Thyroid gland (tissue), 4 donors: ENCODE measurements at regions not wholly inside any gene's neighbourhood (a gene's known extent, or its start where the extent isn't known, plus 50 kb on each side); places are given as distances from the start of the nearest gene placed in this dataset.

Source experiments
- DNase-seq, 2 donors: peaks; one replicate each; pipeline ENCODE4 v3.0.0-alpha.2; 2019
- H3K27ac ChIP-seq, 3 donors: fragments of 200-600 bp; sonication (generic); 1 replicate in 2 of 3; 2 replicates in 1 of 3; pipeline ENCODE4 v1.5.1; 2016 to 2019; ENCODE audit warnings: mild to moderate bottlenecking in 1 of 3, moderate library complexity in 1 of 3
- H3K27me3 ChIP-seq: fragments of 200-600 bp; sonication (generic); one replicate; pipeline ENCODE4 v1.5.1; 2019
- H3K36me3 ChIP-seq, 2 donors: fragments of 200-600 bp; sonication (generic); one replicate each; pipeline ENCODE4 v1.5.1; 2016 to 2019
- H3K4me1 ChIP-seq, 2 donors: fragments of 200-600 bp; sonication (generic); one replicate each; pipeline ENCODE4 v1.5.1; 2017 to 2019
- H3K4me3 ChIP-seq, 3 donors: fragments of 200-600 bp; sonication (generic); replicated peaks in 1 of 3; 1 replicate in 2 of 3; 2 replicates in 1 of 3; pipeline ENCODE4 v1.5.1; 2016; ENCODE audit warnings: mild to moderate bottlenecking in 1 of 3
- H3K9me3 ChIP-seq: fragments of 200-600 bp; sonication (generic); one replicate; pipeline ENCODE4 v1.5.1; 2017
- POLR2A ChIP-seq, 2 donors: fragments of 450-650 bp; IDR thresholded peaks; one replicate each; pipeline ENCODE4 v1.6.1; 2017; ENCODE audit warnings: antibody characterized with exemption in 2 of 2, mild to moderate bottlenecking in 2 of 2, moderate library complexity in 1 of 2
- WGBS, 2 donors: methylation state at CpG; one replicate each; pipeline ENCODE4 v1.1.5; 2017; 5-methylcytosine and 5-hydroxymethylcytosine counted together
- intact Hi-C: fragments of 100-400 bp; cut with DNase I; formaldehyde crosslinking; loops from one replicate; pipeline ENCODE4 v1.15.1; 2023
- TF ChIP-seq, protein P1 (sequence below), 6 experiments: fragments of 200-600 bp in 3 of 6; fragments of 450-650 bp in 3 of 6; sonication (generic) in 3 of 6; IDR thresholded peaks; one replicate each; pipeline ENCODE4 v1.5.1; 2016 to 2019; ENCODE audit warnings: antibody characterized with exemption in 6 of 6, mild to moderate bottlenecking in 2 of 6, inconsistent platforms in 1 of 6, moderate library complexity in 1 of 6

DNA sequence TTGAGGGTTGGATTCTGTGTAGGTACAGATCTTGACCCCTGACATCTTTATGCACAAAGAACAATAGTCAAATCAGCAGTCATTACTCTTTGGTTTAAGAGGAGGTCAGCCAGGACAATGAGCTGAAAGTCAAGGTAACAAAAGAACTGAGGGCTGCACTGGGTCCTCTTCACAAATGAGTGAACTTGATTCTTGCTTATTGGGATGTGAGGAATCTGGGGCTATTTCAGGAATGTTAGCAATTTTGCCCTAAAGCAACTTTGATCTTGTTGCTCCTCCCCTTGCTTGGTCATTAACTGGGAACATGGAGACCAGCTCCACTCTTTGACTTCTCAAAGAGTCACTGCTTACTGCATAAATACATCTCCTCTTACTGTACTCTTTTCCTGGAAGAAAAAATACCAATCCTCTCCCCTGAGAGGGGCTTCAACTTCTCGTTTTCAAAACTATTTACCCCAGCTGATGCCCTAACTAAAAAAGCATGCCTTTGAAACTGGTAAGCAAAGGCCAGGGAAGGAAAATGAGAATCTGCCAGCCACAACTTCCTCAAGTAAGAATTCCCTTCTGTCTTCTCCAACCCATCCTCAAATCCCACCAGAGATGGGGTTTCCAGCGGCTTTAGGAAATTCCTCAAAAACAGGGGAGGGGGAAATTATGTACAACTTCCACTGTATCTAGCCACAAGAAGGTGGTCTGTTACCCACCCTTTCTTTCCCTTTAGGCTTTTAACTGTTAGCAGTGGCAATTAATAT lies 368.3 kb downstream of the ENC1 start:
- H3K36me3 ChIP-seq = no peaks in the 10 kb centered on the region
- no peaks in the 10 kb centered on the region for H3K9me3 ChIP-seq
- peaks cover 13 to 27% of the 10 kb centered on the region in 2 donors for H3K4me1 ChIP-seq
- peak overlapping the region; percentile 79 to 93 (median 79) for H3K27ac ChIP-seq
- no peaks in the 10 kb centered on the region for H3K27me3 ChIP-seq
- H3K4me3 ChIP-seq = no peak overlapping the region
- intact Hi-C loops = no loop called here
- DNase-seq = peak; percentile 49 to 54
- WGBS, 2 donors = 57 to 68% methylated on average over 2 of the region's 2 CpGs
- peak in 1 of 2 donors; percentile 32 for TF ChIP-seq POLR2A (IDR thresholded peaks at IDR 0.05)
- TF ChIP-seq, protein P1, sequence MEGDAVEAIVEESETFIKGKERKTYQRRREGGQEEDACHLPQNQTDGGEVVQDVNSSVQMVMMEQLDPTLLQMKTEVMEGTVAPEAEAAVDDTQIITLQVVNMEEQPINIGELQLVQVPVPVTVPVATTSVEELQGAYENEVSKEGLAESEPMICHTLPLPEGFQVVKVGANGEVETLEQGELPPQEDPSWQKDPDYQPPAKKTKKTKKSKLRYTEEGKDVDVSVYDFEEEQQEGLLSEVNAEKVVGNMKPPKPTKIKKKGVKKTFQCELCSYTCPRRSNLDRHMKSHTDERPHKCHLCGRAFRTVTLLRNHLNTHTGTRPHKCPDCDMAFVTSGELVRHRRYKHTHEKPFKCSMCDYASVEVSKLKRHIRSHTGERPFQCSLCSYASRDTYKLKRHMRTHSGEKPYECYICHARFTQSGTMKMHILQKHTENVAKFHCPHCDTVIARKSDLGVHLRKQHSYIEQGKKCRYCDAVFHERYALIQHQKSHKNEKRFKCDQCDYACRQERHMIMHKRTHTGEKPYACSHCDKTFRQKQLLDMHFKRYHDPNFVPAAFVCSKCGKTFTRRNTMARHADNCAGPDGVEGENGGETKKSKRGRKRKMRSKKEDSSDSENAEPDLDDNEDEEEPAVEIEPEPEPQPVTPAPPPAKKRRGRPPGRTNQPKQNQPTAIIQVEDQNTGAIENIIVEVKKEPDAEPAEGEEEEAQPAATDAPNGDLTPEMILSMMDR (IDR thresholded peaks at IDR 0.05) = no peak

DNA sequence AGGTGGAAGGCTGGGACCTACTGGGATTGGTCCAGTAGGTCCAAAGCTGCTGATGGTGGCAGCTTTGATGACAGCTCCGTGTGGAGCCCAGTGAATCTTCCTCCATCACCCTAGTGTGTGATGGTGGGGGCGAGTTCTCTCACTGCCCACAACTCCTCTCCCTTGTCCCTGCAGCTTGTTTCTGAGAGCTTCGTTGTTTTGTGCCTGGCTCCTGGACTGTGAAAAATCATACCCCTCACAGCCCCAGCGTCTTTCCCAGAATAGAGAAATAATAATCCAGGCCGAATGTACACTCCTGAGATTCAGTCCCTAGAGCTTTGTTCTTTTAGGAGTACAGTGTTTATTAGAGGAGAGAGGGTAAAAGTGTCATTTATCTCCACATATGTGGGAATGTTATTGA lies 372.2 kb downstream of the ENC1 start:
- no peak overlapping the region for H3K27ac ChIP-seq
- no peaks in the 10 kb centered on the region for H3K36me3 ChIP-seq
- 84 to 93% methylated on average over 5 of the region's 5 CpGs for WGBS, 2 donors
- H3K4me3 ChIP-seq = no peak overlapping the region
- intact Hi-C loops = no loop called here
- peaks cover 13 to 25% of the 10 kb centered on the region in 2 donors for H3K4me1 ChIP-seq
- TF ChIP-seq POLR2A (IDR thresholded peaks at IDR 0.05) = no peak
- TF ChIP-seq, protein P1 (IDR thresholded peaks at IDR 0.05) = no peak
- no peaks in the 10 kb centered on the region for H3K27me3 ChIP-seq
- DNase-seq = no peak
- no peaks in the 10 kb centered on the region for H3K9me3 ChIP-seq

DNA sequence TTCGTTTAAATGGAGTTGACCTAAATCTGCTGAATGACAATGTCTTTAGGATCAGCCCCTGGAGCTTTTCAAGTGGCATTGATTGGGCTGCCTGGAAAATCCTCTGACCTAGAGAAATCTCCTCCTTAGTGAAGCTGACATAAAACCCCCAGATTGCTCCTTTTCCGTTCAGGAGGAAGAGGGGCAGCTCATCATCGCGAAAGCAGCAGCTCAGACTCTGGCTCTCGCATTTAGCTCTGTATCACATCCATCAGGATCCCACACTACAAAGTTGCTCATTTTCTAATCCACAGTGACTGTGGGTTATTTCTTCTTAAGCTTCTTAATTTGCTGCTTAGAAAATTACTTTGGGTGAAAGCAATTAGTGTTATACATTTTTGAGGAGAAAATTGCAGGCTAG lies 373.7 kb downstream of the ENC1 start:
- 94 to 95% methylated on average over 5 of the region's 5 CpGs for WGBS, 2 donors
- H3K27me3 ChIP-seq = no peaks in the 10 kb centered on the region
- no peak for DNase-seq
- no peaks in the 10 kb centered on the region for H3K9me3 ChIP-seq
- no peaks in the 10 kb centered on the region for H3K36me3 ChIP-seq
- H3K27ac ChIP-seq = no peak overlapping the region
- H3K4me1 ChIP-seq = peaks cover 6 to 10% of the 10 kb centered on the region in 2 donors
- intact Hi-C loops = no loop called here
- TF ChIP-seq, protein P1 (IDR thresholded peaks at IDR 0.05) = no peak
- no peak for TF ChIP-seq POLR2A (IDR thresholded peaks at IDR 0.05)
- no peak overlapping the region for H3K4me3 ChIP-seq

DNA sequence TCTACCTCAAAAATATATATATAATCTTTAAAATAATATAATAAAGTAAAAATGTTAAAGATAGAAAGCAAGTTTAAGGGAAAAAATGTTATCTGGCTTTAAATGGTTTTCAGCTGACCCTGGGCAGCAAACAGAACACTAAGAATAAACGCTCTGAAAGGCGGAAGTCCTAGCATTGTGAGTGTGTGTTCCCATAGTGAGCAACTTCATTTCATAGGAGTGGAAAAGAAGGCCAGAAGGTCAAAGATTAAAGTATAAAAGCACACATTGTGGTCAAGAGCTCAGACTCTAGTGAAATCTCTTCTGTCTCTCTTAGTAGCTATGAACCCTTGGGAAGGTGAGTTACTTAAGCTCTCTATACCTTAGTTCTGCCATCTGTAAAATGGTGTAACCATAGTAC lies 374.4 kb downstream of the ENC1 start:
- intact Hi-C loops = no loop called here
- WGBS, 2 donors = 92% methylated on average over 2 of the region's 2 CpGs

More for the DNA sequence above, 374.4 kb downstream of the ENC1 start:
- peaks cover 2 to 6% of the 10 kb centered on the region in 2 donors for H3K4me1 ChIP-seq
- no peak for DNase-seq
- no peak overlapping the region for H3K4me3 ChIP-seq
- no peaks in the 10 kb centered on the region for H3K9me3 ChIP-seq
- H3K36me3 ChIP-seq = no peaks in the 10 kb centered on the region
- no peaks in the 10 kb centered on the region for H3K27me3 ChIP-seq
- TF ChIP-seq, protein P1 (IDR thresholded peaks at IDR 0.05) = no peak
- TF ChIP-seq POLR2A (IDR thresholded peaks at IDR 0.05) = no peak
- no peak overlapping the region for H3K27ac ChIP-seq
